Suprapubic skin (tissue), 4 donors: ENCODE measurements at regions not wholly inside any gene's neighbourhood (a gene's known extent, or its start where the extent isn't known, plus 50 kb on each side); places are given as distances from the start of the nearest gene placed in this dataset.

Source experiments
- CTCF ChIP-seq, 2 donors: fragments of 200-600 bp in 1 of 2; fragments of 450-650 bp in 1 of 2; sonication (generic) in 1 of 2; IDR thresholded peaks; one replicate each; pipeline ENCODE4 v1.5.1; 2016 to 2019; ENCODE audit warnings: antibody characterized with exemption in 2 of 2, mild to moderate bottlenecking in 1 of 2, moderate library complexity in 1 of 2
- EP300 ChIP-seq: sonication (generic); formaldehyde crosslinking; IDR thresholded peaks from one replicate; pipeline ENCODE4 v1.6.1; 2017; ENCODE audit warnings: antibody characterized with exemption
- POLR2A ChIP-seq, 2 donors: fragments of 450-650 bp; IDR thresholded peaks; one replicate each; pipeline ENCODE4 v1.6.1; 2017; ENCODE audit warnings: antibody characterized with exemption in 2 of 2, mild to moderate bottlenecking in 2 of 2, moderate library complexity in 2 of 2
- POLR2AphosphoS5 ChIP-seq, 3 donors: sonication (generic); formaldehyde crosslinking; IDR thresholded peaks; one replicate each; pipeline ENCODE4 v1.6.1; 2017; ENCODE audit warnings: antibody characterized with exemption in 3 of 3

- TF ChIP-seq POLR2A (IDR thresholded peaks at IDR 0.05) (no peak), POLR2AphosphoS5 (IDR thresholded peaks at IDR 0.05) (no peak), CTCF (IDR thresholded peaks at IDR 0.05) (no peak), EP300 (no peak)
These were observed 445.5 kb downstream of the HAPSTR1 start for GRCh38 chr16:9536905-9537304.
